K562 (cell line): ENCODE measurements at regions not wholly inside any gene's neighbourhood (a gene's known extent, or its start where the extent isn't known, plus 50 kb on each side); places are given as distances from the start of the nearest gene placed in this dataset.

Experiments
- ASH1L ChIP-seq: fragments of 450-650 bp; IDR thresholded peaks from 2 replicates; pipeline ENCODE4 v1.6.1; 2018; ENCODE audit warnings: borderline replicate concordance, mild to moderate bottlenecking, low read depth; ENCODE audit not compliant: partially characterized antibody
- BCOR ChIP-seq: fragments of 450-650 bp; IDR thresholded peaks from 2 replicates; pipeline ENCODE4 v1.6.1; 2016
- GABPB1 ChIP-seq: sonication (generic); formaldehyde crosslinking; IDR thresholded peaks from 2 replicates; pipeline ENCODE4 v1.8.0; 2022; ENCODE audit warnings: mild to moderate bottlenecking, missing genetic modification reagents
- GTF2F1 ChIP-seq: IDR thresholded peaks from 2 replicates; pipeline ENCODE4 v1.6.1; 2011; ENCODE audit warnings: low read depth, low read length, improper control_type of control experiment
- JUNB ChIP-seq: fragments of 450-650 bp; formaldehyde crosslinking; conservative IDR thresholded peaks from 2 replicates; pipeline ENCODE4 v1.4.0; 2020; ENCODE audit warnings: mild to moderate bottlenecking
- MEF2A ChIP-seq: IDR thresholded peaks from 2 replicates; pipeline ENCODE4 v1.6.1; 2011; ENCODE audit warnings: low read depth, mild to moderate bottlenecking, low read length, moderate library complexity; ENCODE audit not compliant: control insufficient read depth
- MTA3 ChIP-seq: fragments of 450-650 bp; formaldehyde crosslinking; IDR thresholded peaks from 2 replicates; pipeline ENCODE4 v1.6.1; 2017; ENCODE audit warnings: mild to moderate bottlenecking, borderline replicate concordance
- NFIC ChIP-seq: fragments of 450-650 bp; IDR thresholded peaks from 2 replicates; pipeline ENCODE4 v1.6.1; 2017; ENCODE audit warnings: mild to moderate bottlenecking, inconsistent platforms
- PURB ChIP-seq: sonication (generic); formaldehyde crosslinking; IDR thresholded peaks from 2 replicates; pipeline ENCODE4 v1.9.0; 2021; ENCODE audit warnings: low read depth, mild to moderate bottlenecking, missing genetic modification reagents
- RAD21 ChIP-seq, 2 experiments: fragments of 250-450 bp in 1 of 2; fragments of 450-650 bp in 1 of 2; sonication (Bioruptor Pico) in 1 of 2; formaldehyde crosslinking in 1 of 2; IDR thresholded peaks in 1 of 2; conservative IDR thresholded peaks in 1 of 2; 2 replicates each; pipeline versions ENCODE4 v1.4.0 to v1.8.0; 2020 to 2022; ENCODE audit warnings: mild to moderate bottlenecking in 2 of 2, moderate library complexity in 1 of 2
- SMARCA5 ChIP-seq: fragments of 450-650 bp; IDR thresholded peaks from 2 replicates; pipeline ENCODE4 v1.6.1; 2016
- TGIF2 ChIP-seq: sonication (generic); formaldehyde crosslinking; IDR thresholded peaks from 2 replicates; pipeline ENCODE4 v1.8.1; 2022; ENCODE audit warnings: mild to moderate bottlenecking, missing genetic modification reagents, moderate library complexity
- ZNF263 ChIP-seq: sonication (generic); formaldehyde crosslinking; IDR thresholded peaks from 2 replicates; pipeline ENCODE4 v1.8.0; 2022; ENCODE audit warnings: mild to moderate bottlenecking, missing genetic modification reagents, borderline replicate concordance
- ZNF3 ChIP-seq: fragments of 250-450 bp; sonication (Bioruptor Pico); IDR thresholded peaks from 2 replicates; pipeline ENCODE4 v1.5.0; 2021; ENCODE audit warnings: mild to moderate bottlenecking, moderate library complexity
- ZNF431 ChIP-seq: sonication (generic); formaldehyde crosslinking; IDR thresholded peaks from 2 replicates; pipeline ENCODE4 v1.8.0; 2022; ENCODE audit warnings: mild to moderate bottlenecking, missing genetic modification reagents
- ZNF561 ChIP-seq: fragments of 450-650 bp; formaldehyde crosslinking; conservative IDR thresholded peaks from 2 replicates; pipeline ENCODE4 v1.4.0; 2020; ENCODE audit warnings: mild to moderate bottlenecking, moderate library complexity
- ZNF77 ChIP-seq: fragments of 250-450 bp; sonication (Bioruptor Pico); IDR thresholded peaks from 2 replicates; pipeline ENCODE4 v1.5.0; 2020
- TF ChIP-seq, protein P1 (sequence below): sonication (generic); formaldehyde crosslinking; IDR thresholded peaks from 2 replicates; pipeline ENCODE4 v1.8.1; 2023; ENCODE audit warnings: missing genetic modification reagents, mild to moderate bottlenecking, borderline replicate concordance
- TF ChIP-seq, protein P2 (sequence below), 3 experiments: fragments of 200-800 bp in 1 of 3; sonication (Bioruptor generic) in 1 of 3; sonication (generic) in 1 of 3; formaldehyde crosslinking in 1 of 3; IDR thresholded peaks; 2 replicates each; pipeline versions ENCODE4 v1.6.1 to v1.8.0; 2016 to 2022; ENCODE audit warnings: mild to moderate bottlenecking in 2 of 3, missing compliant biosample characterization in 2 of 3, missing genetic modification characterization in 2 of 3, missing genetic modification reagents in 1 of 3
- TF ChIP-seq, protein P3 (sequence below), 2 experiments: fragments of 200-800 bp in 1 of 2; sonication (Bioruptor generic) in 1 of 2; sonication (generic) in 1 of 2; formaldehyde crosslinking in 1 of 2; IDR thresholded peaks in 1 of 2; conservative IDR thresholded peaks in 1 of 2; 2 replicates each; pipeline versions ENCODE4 v1.5.0 to v1.6.1; 2016 to 2020; ENCODE audit warnings: missing compliant biosample characterization in 1 of 2, missing genetic modification characterization in 1 of 2, missing genetic modification reagents in 1 of 2
- TF ChIP-seq, protein P4 (sequence below): sonication (generic); formaldehyde crosslinking; IDR thresholded peaks from 2 replicates; pipeline ENCODE4 v1.8.0; 2022; ENCODE audit warnings: missing genetic modification reagents, mild to moderate bottlenecking, borderline replicate concordance

DNA sequence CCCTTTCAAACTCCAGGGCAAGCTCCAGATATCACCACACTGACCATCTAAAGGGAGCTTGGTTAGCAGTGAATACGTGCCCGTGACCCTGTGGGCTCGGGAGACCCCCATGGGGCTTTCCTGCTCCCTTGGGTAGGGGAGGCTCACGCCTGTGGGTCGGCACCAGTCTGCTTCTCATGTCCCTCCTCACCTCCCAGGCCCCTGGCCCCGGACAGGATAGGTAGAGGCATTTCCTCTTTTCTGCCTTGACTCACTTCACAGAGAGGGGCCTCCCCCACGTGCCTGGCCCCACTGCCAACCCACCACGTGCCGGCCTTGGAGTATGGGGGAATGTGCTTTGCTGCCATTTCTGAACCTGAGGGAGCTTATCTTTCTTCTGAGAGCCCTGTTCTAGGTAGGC is 131.3 kb upstream of the FAM20C start (continued):
- TF ChIP-seq RAD21 (CRISPR knock-in tag; conservative IDR thresholded peaks at IDR 0.05 in 1 of 2, IDR thresholded peaks at IDR 0.05 in 1 of 2) (no peak), ASH1L (no peak), JUNB (no peak), NFIC (no peak), GABPB1 (CRISPR knock-in tag) (peak; percentile 49; the same call in 1 of the 2 replicates), ZNF561 (no peak), ZNF431 (CRISPR knock-in tag) (peak; percentile 92), MTA3 (no peak), BCOR (no peak), ZNF77 (CRISPR knock-in tag) (no peak), SMARCA5 (no peak), ZNF263 (CRISPR knock-in tag) (peak; percentile 70; the same call in 1 of the 2 replicates), ZNF3 (CRISPR knock-in tag) (no peak), PURB (CRISPR knock-in tag) (no peak), MEF2A (no peak), GTF2F1 (no peak), TGIF2 (CRISPR knock-in tag) (no peak; the same call in 1 of the 2 replicates)
- TF ChIP-seq, protein P1, sequence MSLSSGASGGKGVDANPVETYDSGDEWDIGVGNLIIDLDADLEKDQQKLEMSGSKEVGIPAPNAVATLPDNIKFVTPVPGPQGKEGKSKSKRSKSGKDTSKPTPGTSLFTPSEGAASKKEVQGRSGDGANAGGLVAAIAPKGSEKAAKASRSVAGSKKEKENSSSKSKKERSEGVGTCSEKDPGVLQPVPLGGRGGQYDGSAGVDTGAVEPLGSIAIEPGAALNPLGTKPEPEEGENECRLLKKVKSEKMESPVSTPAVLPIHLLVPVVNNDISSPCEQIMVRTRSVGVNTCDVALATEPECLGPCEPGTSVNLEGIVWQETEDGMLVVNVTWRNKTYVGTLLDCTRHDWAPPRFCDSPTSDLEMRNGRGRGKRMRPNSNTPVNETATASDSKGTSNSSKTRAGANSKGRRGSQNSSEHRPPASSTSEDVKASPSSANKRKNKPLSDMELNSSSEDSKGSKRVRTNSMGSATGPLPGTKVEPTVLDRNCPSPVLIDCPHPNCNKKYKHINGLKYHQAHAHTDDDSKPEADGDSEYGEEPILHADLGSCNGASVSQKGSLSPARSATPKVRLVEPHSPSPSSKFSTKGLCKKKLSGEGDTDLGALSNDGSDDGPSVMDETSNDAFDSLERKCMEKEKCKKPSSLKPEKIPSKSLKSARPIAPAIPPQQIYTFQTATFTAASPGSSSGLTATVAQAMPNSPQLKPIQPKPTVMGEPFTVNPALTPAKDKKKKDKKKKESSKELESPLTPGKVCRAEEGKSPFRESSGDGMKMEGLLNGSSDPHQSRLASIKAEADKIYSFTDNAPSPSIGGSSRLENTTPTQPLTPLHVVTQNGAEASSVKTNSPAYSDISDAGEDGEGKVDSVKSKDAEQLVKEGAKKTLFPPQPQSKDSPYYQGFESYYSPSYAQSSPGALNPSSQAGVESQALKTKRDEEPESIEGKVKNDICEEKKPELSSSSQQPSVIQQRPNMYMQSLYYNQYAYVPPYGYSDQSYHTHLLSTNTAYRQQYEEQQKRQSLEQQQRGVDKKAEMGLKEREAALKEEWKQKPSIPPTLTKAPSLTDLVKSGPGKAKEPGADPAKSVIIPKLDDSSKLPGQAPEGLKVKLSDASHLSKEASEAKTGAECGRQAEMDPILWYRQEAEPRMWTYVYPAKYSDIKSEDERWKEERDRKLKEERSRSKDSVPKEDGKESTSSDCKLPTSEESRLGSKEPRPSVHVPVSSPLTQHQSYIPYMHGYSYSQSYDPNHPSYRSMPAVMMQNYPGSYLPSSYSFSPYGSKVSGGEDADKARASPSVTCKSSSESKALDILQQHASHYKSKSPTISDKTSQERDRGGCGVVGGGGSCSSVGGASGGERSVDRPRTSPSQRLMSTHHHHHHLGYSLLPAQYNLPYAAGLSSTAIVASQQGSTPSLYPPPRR (CRISPR knock-in tag): no peak
- TF ChIP-seq, protein P2, sequence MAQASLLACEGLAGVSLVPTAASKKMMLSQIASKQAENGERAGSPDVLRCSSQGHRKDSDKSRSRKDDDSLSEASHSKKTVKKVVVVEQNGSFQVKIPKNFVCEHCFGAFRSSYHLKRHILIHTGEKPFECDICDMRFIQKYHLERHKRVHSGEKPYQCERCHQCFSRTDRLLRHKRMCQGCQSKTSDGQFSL (CRISPR knock-in tag; IDR thresholded peaks at IDR 0.05): peak; percentile 68; the same call in 1 of the 2 replicates
- TF ChIP-seq, protein P2 (tag; IDR thresholded peaks at IDR 0.05): no peak
- TF ChIP-seq, protein P3, sequence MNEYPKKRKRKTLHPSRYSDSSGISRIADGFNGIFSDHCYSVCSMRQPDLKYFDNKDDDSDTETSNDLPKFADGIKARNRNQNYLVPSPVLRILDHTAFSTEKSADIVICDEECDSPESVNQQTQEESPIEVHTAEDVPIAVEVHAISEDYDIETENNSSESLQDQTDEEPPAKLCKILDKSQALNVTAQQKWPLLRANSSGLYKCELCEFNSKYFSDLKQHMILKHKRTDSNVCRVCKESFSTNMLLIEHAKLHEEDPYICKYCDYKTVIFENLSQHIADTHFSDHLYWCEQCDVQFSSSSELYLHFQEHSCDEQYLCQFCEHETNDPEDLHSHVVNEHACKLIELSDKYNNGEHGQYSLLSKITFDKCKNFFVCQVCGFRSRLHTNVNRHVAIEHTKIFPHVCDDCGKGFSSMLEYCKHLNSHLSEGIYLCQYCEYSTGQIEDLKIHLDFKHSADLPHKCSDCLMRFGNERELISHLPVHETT (CRISPR knock-in tag; conservative IDR thresholded peaks at IDR 0.05 in 1 of 2, IDR thresholded peaks at IDR 0.05 in 1 of 2): no peak
- TF ChIP-seq, protein P4, sequence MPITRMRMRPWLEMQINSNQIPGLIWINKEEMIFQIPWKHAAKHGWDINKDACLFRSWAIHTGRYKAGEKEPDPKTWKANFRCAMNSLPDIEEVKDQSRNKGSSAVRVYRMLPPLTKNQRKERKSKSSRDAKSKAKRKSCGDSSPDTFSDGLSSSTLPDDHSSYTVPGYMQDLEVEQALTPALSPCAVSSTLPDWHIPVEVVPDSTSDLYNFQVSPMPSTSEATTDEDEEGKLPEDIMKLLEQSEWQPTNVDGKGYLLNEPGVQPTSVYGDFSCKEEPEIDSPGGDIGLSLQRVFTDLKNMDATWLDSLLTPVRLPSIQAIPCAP (CRISPR knock-in tag): peak; percentile 94; the same call in 1 of the 2 replicates
